Activated T-cell treated with anti-CD3 and anti-CD28 coated beads, Interleukin-2, amount 50 U/mL, for 72 hours (primary cell): ENCODE measurements at regions not wholly inside any gene's neighbourhood (a gene's known extent, or its start where the extent isn't known, plus 50 kb on each side); places are given as distances from the start of the nearest gene placed in this dataset.

Experiments
- ATAC-seq, 2 donors: fragments of 150-1000 bp; cut with Tn5 transposase; replicated peaks in 1 of 2; 2 replicates each; pipeline ENCODE4 v1.10.0; 2021; ENCODE audit warnings: moderate library complexity in 2 of 2, mild to moderate bottlenecking in 1 of 2
- DNase-seq, 2 donors: peaks; one replicate each; pipeline ENCODE4 v3.0.0; 2021 to 2022; ENCODE audit warnings: mixed read lengths in 1 of 2
- H3K27ac Mint-ChIP-seq: one replicate; pipeline ENCODE4 v1.8.0; 2022; ENCODE audit warnings: mild to moderate bottlenecking, moderate library complexity, mixed read lengths
- H3K27me3 Mint-ChIP-seq: one replicate; pipeline ENCODE4 v1.8.0; 2022; ENCODE audit warnings: low read depth, mixed read lengths
- H3K36me3 Mint-ChIP-seq, 2 donors: one replicate each; pipeline ENCODE4 v1.8.0; 2022; ENCODE audit warnings: mixed read lengths in 2 of 2, mild to moderate bottlenecking in 1 of 2; ENCODE audit not compliant: insufficient read depth in 2 of 2
- H3K4me1 Mint-ChIP-seq: one replicate; pipeline ENCODE4 v1.8.0; 2022; ENCODE audit warnings: low read depth, mixed read lengths
- H3K4me3 Mint-ChIP-seq, 2 donors: one replicate each; pipeline ENCODE4 v1.8.0; 2022; ENCODE audit warnings: mild to moderate bottlenecking in 2 of 2, mixed read lengths in 2 of 2, moderate library complexity in 2 of 2
- H3K9me3 Mint-ChIP-seq, 2 donors: one replicate each; pipeline ENCODE4 v1.8.0; 2022; ENCODE audit warnings: mixed read lengths in 2 of 2

DNA sequence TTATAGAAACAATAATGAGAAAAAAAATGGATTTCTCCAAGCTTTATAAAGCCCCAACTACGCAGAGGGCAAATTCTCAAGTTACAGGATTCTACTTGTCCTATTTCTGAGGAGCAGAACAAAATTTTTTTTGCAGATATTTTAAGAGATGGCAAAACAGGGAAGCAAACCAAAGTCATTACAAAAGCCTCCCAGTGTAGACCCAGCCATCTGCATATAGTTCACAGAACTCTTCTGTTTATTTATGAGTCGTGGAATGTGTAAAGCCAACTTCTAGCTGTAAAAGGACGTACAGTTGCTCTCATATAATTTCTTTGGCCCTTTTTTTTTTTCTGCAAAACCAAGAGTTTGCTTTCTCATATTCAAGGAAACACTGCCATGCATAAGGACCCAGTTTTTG, 120.4 kb downstream of the PCDH7 start:
- H3K9me3 Mint-ChIP-seq, result peaks cover 4 to 8% of the 10 kb centered on the region in 2 donors
- H3K27me3 Mint-ChIP-seq, result no peaks in the 10 kb centered on the region
- no peak overlapping the region for H3K4me3 Mint-ChIP-seq
- H3K36me3 Mint-ChIP-seq, result no peaks in the 10 kb centered on the region
- no peak overlapping the region for H3K27ac Mint-ChIP-seq
- H3K4me1 Mint-ChIP-seq, result no peaks in the 10 kb centered on the region
- no peak for ATAC-seq
- DNase-seq, result no peak

DNA sequence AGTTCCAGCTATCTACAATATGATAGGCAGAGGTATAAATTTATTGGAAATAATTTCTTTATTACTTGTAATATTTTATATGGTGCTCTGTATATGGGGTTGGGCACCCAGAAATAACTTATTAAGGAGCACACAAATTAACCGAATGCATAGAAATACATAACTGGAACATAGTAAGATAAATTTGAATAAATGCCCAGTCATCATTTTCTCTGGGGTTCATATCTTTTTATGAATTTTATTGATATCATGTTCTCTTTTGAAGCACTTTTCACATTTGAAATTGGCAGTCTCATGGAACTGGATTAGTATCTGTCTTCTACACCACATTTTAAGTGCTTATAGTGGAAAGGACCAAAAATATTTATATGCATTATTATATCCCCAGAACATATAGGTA, 122.0 kb downstream of the PCDH7 start:
- ATAC-seq (no peak), DNase-seq (no peak)
- Mint-ChIP-seq H3K4me3 (no peak overlapping the region), H3K27me3 (no peaks in the 10 kb centered on the region), H3K36me3 (no peaks in the 10 kb centered on the region), H3K4me1 (no peaks in the 10 kb centered on the region), H3K27ac (no peak overlapping the region), H3K9me3 (peaks cover 4 to 6% of the 10 kb centered on the region in 2 donors)

GRCh38 chr4:30842689-30843088, 122.5 kb downstream of the PCDH7 start:
- Mint-ChIP-seq H3K27me3 (no peaks in the 10 kb centered on the region), H3K4me3 (no peak overlapping the region), H3K4me1 (no peaks in the 10 kb centered on the region), H3K36me3 (no peaks in the 10 kb centered on the region), H3K9me3 (peaks cover 4 to 6% of the 10 kb centered on the region in 2 donors), H3K27ac (no peak overlapping the region)
- DNase-seq (no peak), ATAC-seq (no peak)

DNA sequence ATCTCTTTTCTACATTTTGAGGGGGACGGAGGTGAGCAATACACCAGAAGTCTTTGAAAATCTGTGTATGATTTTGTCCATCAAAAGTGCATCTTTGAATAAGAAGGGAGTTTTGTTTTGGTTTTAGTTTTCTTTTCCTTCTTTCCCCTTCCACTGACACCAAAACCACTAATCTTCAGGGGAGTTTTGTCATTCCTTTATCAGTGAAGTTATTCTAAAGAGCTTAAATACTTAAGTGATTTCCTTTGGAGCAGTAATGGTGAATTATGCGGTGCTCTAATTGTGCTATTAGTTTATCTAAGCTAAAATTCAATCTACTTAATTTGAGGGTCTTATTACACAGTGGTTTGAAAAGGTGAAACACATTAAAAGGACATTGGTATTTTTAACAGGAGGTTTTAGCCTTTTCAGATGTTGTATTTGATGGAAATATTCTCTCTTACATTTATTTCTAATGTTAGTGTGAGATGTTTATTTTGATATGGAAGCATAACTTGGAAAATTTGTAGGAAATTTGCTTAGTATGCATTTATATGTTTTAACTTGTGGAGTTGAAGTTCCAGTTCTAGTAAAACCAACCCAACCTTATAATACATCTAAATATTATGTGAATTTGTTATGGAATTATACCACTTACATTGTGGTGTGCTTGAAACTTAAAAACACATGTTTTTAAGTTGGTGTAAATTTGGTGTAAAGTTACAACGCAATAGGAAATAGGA, 124.9 kb downstream of the PCDH7 start:
- Mint-ChIP-seq H3K36me3 (no peaks in the 10 kb centered on the region), H3K27ac (no peak overlapping the region), H3K4me3 (no peak overlapping the region), H3K27me3 (no peaks in the 10 kb centered on the region), H3K9me3 (peaks cover 2% of the 10 kb centered on the region in 2 donors), H3K4me1 (no peaks in the 10 kb centered on the region)
- DNase-seq (no peak), ATAC-seq (no peak)

DNA sequence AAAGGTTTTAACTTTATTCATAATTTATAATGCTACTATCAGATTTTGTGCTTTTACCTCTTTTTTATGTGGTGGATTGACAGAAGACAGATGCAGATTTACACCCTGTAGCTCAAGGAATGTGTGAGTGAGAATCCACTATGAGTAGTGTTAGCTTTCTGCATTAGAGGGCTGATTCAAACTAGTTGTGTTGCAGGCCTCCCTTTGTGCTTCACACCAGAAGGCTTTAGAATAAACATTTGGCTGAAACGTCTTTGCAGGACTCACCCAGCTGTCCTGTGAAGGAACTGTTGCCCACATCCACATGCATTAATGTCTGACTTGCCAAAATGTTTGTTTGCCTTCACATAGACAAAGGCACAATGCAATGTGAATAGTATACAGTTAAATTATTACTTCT, 127.0 kb downstream of the PCDH7 start:
- no peaks in the 10 kb centered on the region for H3K4me1 Mint-ChIP-seq
- H3K27ac Mint-ChIP-seq, result no peak overlapping the region
- H3K36me3 Mint-ChIP-seq, result no peaks in the 10 kb centered on the region
- DNase-seq (no peak), ATAC-seq (no peak)
- H3K9me3 Mint-ChIP-seq, result peaks cover 2% of the 10 kb centered on the region in 2 donors
- H3K4me3 Mint-ChIP-seq, result no peak overlapping the region
- H3K27me3 Mint-ChIP-seq, result no peaks in the 10 kb centered on the region

DNA sequence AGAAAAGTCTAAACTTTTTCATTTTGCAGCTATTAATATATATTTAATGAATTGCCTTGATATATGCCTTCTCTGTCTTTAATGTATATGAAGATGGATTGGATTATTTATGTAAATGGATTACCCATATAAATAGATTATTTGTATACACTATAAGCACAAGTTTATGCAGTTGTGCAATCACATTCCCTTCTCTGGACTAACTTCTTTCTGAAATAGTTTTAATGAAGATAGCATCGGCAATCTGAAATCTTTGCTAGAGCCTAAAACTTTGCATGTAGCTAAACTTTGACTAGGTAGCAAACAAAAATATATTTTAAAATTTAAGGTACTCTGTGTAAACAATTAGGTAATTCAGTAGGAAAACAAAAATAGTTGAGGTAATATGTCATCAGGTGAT, 127.8 kb downstream of the PCDH7 start:
- ATAC-seq (no peak), DNase-seq (no peak)
- H3K4me3 Mint-ChIP-seq, result no peak overlapping the region
- no peak overlapping the region for H3K27ac Mint-ChIP-seq
- no peaks in the 10 kb centered on the region for H3K9me3 Mint-ChIP-seq
- H3K4me1 Mint-ChIP-seq, result no peaks in the 10 kb centered on the region
- no peaks in the 10 kb centered on the region for H3K36me3 Mint-ChIP-seq
- no peaks in the 10 kb centered on the region for H3K27me3 Mint-ChIP-seq

GRCh38 chr4:30854531-30854930, 134.4 kb downstream of the PCDH7 start:
- ATAC-seq, result no peak
- no peak overlapping the region for H3K27ac Mint-ChIP-seq
- H3K36me3 Mint-ChIP-seq, result no peaks in the 10 kb centered on the region
- peaks cover 0 to 2% of the 10 kb centered on the region in 2 donors for H3K9me3 Mint-ChIP-seq
- H3K4me3 Mint-ChIP-seq, result no peak overlapping the region
- no peak for DNase-seq
- H3K27me3 Mint-ChIP-seq, result no peaks in the 10 kb centered on the region
- no peaks in the 10 kb centered on the region for H3K4me1 Mint-ChIP-seq

DNA sequence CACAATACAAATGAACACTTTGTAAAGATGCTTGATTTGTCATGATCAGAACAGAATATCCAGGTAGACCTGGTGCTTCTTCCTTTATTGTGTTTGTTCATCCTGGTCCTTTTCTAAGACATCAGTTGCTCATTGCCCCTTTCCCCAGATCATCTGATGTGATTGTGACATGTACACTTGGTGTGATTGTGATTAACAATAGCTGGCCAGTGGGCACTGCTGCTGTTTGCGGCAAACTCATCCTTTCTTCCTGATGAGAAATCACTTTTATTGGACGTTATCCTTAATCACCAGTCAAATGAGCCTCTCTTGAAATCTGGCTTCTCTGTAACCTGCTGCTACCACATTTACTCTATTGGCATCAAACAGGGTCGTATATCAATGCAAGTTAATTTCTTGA, 135.1 kb downstream of the PCDH7 start:
- no peak for ATAC-seq

GRCh38 chr4:30856795-30857564, 136.8 kb downstream of the PCDH7 start:
- no peak for ATAC-seq
- Mint-ChIP-seq H3K27me3 (no peaks in the 10 kb centered on the region), H3K4me1 (no peaks in the 10 kb centered on the region), H3K4me3 (no peak overlapping the region), H3K27ac (no peak overlapping the region), H3K9me3 (peaks cover 0 to 2% of the 10 kb centered on the region in 2 donors), H3K36me3 (no peaks in the 10 kb centered on the region)
- no peak for DNase-seq

More for the DNA sequence above, 135.1 kb downstream of the PCDH7 start:
- H3K4me3 Mint-ChIP-seq, result no peak overlapping the region
- peaks cover 0 to 2% of the 10 kb centered on the region in 2 donors for H3K9me3 Mint-ChIP-seq
- DNase-seq, result no peak
- no peaks in the 10 kb centered on the region for H3K4me1 Mint-ChIP-seq
- no peaks in the 10 kb centered on the region for H3K36me3 Mint-ChIP-seq
- no peak overlapping the region for H3K27ac Mint-ChIP-seq
- H3K27me3 Mint-ChIP-seq, result no peaks in the 10 kb centered on the region

GRCh38 chr4:30860978-30861377, 140.8 kb downstream of the PCDH7 start:
- peaks cover 1 to 2% of the 10 kb centered on the region in 2 donors for H3K9me3 Mint-ChIP-seq
- no peaks in the 10 kb centered on the region for H3K36me3 Mint-ChIP-seq
- H3K4me3 Mint-ChIP-seq, result no peak overlapping the region
- H3K27me3 Mint-ChIP-seq, result no peaks in the 10 kb centered on the region
- no peaks in the 10 kb centered on the region for H3K4me1 Mint-ChIP-seq
- DNase-seq (no peak), ATAC-seq (no peak)
- no peak overlapping the region for H3K27ac Mint-ChIP-seq

GRCh38 chr4:30862196-30862595, 142.0 kb downstream of the PCDH7 start:
- Mint-ChIP-seq H3K27ac (no peak overlapping the region), H3K9me3 (peaks cover 1 to 2% of the 10 kb centered on the region in 2 donors), H3K36me3 (no peaks in the 10 kb centered on the region), H3K4me1 (no peaks in the 10 kb centered on the region), H3K4me3 (no peak overlapping the region), H3K27me3 (no peaks in the 10 kb centered on the region)
- DNase-seq (no peak), ATAC-seq (no peak)

- Mint-ChIP-seq H3K36me3 (no peaks in the 10 kb centered on the region), H3K9me3 (peaks cover 1 to 2% of the 10 kb centered on the region in 2 donors), H3K27me3 (no peaks in the 10 kb centered on the region), H3K4me1 (no peaks in the 10 kb centered on the region), H3K27ac (no peak overlapping the region), H3K4me3 (no peak overlapping the region)
- DNase-seq, result no peak
- no peak for ATAC-seq
Measured at GRCh38 chr4:30863021-30863420, 142.9 kb downstream of the PCDH7 start.

DNA sequence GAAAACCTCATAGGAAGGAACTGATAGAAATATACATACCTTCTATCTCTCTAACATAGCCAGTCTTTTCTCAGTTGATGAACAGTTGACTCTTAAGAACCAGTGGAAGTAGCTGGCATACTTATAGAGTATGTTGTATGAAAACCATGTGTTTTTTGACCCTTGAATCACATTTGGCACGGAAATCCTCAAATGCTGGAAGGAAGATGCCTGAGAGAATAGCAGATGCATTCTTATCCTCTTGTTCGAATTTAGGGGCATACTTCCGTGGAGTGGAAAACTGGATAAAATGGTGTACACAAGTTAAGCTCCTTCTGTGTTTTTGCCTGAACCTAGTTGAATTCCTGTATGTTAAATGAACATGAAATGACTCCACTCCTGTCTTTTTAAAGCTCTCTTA, 145.5 kb downstream of the PCDH7 start:
- no peaks in the 10 kb centered on the region for H3K36me3 Mint-ChIP-seq
- H3K9me3 Mint-ChIP-seq, result peaks cover 0 to 3% of the 10 kb centered on the region in 2 donors

More for the DNA sequence above, 145.5 kb downstream of the PCDH7 start:
- no peaks in the 10 kb centered on the region for H3K27me3 Mint-ChIP-seq
- H3K27ac Mint-ChIP-seq, result no peak overlapping the region
- no peak for DNase-seq
- no peak for ATAC-seq
- H3K4me1 Mint-ChIP-seq, result no peaks in the 10 kb centered on the region
- no peak overlapping the region for H3K4me3 Mint-ChIP-seq
